ENCODE measurements at regions not wholly inside any gene's neighbourhood (a gene's known extent, or its start where the extent isn't known, plus 50 kb on each side); places are given as distances from the start of the nearest gene placed in this dataset.

- DNase-seq = no peak
- no peak overlapping the region for H3K4me3 ChIP-seq
- intact Hi-C loops (cut with DNase I; ENCODE audit: low total_unique reads) = no loop called here
Measured at GRCh38 chr18:51603111-51603510, 405.6 kb upstream of the MEX3C start.

GRCh38 chr18:51603551-51603950 lies 406.1 kb upstream of the MEX3C start:
- DNase-seq = no peak
- no peak overlapping the region for H3K27ac ChIP-seq
- no peaks in the 10 kb centered on the region for H3K4me1 ChIP-seq
- H3K36me3 ChIP-seq = no peaks in the 10 kb centered on the region
- no peaks in the 10 kb centered on the region for H3K9me3 ChIP-seq
- no peaks in the 10 kb centered on the region for H3K27me3 ChIP-seq
- intact Hi-C loops (cut with DNase I; ENCODE audit: low total_unique reads) = no loop called here
- TF ChIP-seq POLR2A (IDR thresholded peaks at IDR 0.05) = no peak
- TF ChIP-seq, protein P1, sequence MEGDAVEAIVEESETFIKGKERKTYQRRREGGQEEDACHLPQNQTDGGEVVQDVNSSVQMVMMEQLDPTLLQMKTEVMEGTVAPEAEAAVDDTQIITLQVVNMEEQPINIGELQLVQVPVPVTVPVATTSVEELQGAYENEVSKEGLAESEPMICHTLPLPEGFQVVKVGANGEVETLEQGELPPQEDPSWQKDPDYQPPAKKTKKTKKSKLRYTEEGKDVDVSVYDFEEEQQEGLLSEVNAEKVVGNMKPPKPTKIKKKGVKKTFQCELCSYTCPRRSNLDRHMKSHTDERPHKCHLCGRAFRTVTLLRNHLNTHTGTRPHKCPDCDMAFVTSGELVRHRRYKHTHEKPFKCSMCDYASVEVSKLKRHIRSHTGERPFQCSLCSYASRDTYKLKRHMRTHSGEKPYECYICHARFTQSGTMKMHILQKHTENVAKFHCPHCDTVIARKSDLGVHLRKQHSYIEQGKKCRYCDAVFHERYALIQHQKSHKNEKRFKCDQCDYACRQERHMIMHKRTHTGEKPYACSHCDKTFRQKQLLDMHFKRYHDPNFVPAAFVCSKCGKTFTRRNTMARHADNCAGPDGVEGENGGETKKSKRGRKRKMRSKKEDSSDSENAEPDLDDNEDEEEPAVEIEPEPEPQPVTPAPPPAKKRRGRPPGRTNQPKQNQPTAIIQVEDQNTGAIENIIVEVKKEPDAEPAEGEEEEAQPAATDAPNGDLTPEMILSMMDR (IDR thresholded peaks at IDR 0.05) = no peak
- H3K4me3 ChIP-seq = no peak overlapping the region

More at GRCh38 chr18:51603111-51603510, 405.6 kb upstream of the MEX3C start:
- H3K9me3 ChIP-seq = no peaks in the 10 kb centered on the region
- no peaks in the 10 kb centered on the region for H3K27me3 ChIP-seq
- H3K4me1 ChIP-seq = no peaks in the 10 kb centered on the region
- H3K36me3 ChIP-seq = no peaks in the 10 kb centered on the region
- no peak overlapping the region for H3K27ac ChIP-seq
- TF ChIP-seq POLR2A (IDR thresholded peaks at IDR 0.05) = no peak
- TF ChIP-seq, protein P1 (IDR thresholded peaks at IDR 0.05) = no peak

DNA sequence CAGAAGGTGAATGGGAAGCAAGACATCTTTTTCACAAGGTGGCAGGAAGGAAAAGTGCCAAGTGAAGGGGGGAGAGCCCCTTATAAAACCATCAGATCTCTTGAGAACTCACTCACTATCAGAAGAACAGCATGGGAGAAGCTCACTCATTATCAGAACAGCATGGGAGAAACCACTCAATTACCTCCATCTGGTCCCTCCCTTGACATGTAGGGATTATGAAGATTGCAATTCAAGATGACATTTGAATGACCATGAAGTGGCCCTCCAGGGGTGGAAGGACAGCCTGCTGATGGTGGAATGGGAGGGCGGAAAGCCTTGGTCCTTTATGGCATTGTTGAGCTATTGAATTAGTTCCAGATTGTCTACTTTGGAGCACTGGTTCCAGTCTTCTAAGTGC lies 413.0 kb upstream of the MEX3C start:
- Histone ChIP-seq H3K27ac (no peak overlapping the region), H3K27me3 (no peaks in the 10 kb centered on the region), H3K4me3 (no peak overlapping the region), H3K9me3 (no peaks in the 10 kb centered on the region), H3K4me1 (no peaks in the 10 kb centered on the region), H3K36me3 (no peaks in the 10 kb centered on the region)
- DNase-seq = no peak
- intact Hi-C loops (cut with DNase I; ENCODE audit: low total_unique reads) = no loop called here
- no peak for TF ChIP-seq POLR2A (IDR thresholded peaks at IDR 0.05)
- TF ChIP-seq, protein P1 (IDR thresholded peaks at IDR 0.05) = no peak

GRCh38 chr18:51611326-51611725 lies 413.8 kb upstream of the MEX3C start:
- DNase-seq = no peak
- Histone ChIP-seq H3K4me3 (no peak overlapping the region), H3K27me3 (no peaks in the 10 kb centered on the region), H3K9me3 (no peaks in the 10 kb centered on the region), H3K4me1 (no peaks in the 10 kb centered on the region), H3K36me3 (no peaks in the 10 kb centered on the region), H3K27ac (no peak overlapping the region)
- intact Hi-C loops (cut with DNase I; ENCODE audit: low total_unique reads) = no loop called here
- no peak for TF ChIP-seq POLR2A (IDR thresholded peaks at IDR 0.05)
- TF ChIP-seq, protein P1 (IDR thresholded peaks at IDR 0.05) = no peak

DNA sequence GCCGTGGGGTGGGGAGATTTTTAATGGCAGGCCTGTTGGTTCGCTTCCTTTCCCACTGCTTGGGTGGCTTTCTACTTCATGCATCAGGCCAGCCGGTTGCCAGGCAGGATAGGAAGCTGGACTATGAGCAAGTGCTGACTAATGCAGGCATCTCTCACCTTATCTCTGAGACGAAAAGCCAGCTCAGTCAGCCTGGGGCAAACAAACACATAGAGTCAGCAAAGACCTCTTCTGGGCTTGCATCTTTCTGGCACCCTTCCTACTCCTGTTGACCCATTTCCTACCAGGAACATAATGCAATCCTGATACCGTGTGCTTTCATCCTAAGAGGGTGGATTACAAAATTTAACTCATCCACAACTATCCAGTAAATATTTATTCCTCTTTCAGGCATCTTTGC lies 416.6 kb upstream of the MEX3C start:
- no peak for DNase-seq
- no peaks in the 10 kb centered on the region for H3K36me3 ChIP-seq

More for the DNA sequence above, 416.6 kb upstream of the MEX3C start:
- Histone ChIP-seq H3K27ac (no peak overlapping the region), H3K9me3 (no peaks in the 10 kb centered on the region), H3K4me3 (no peak overlapping the region), H3K27me3 (no peaks in the 10 kb centered on the region), H3K4me1 (no peaks in the 10 kb centered on the region)
- TF ChIP-seq POLR2A (IDR thresholded peaks at IDR 0.05) = no peak
- TF ChIP-seq, protein P1 (IDR thresholded peaks at IDR 0.05) = no peak
- intact Hi-C loops (cut with DNase I; ENCODE audit: low total_unique reads) = no loop called here

Measured in uterus (tissue), 3 donors.